Esophagus (tissue), 2 donors: ENCODE measurements at regions not wholly inside any gene's neighbourhood (a gene's known extent, or its start where the extent isn't known, plus 50 kb on each side); places are given as distances from the start of the nearest gene placed in this dataset.
"Not testable (repeated sequence)": the region's sequence is repeated elsewhere in the genome, so short reads cannot be mapped to it uniquely, and the experiment has no call there.

Experiments
- H3K27ac ChIP-seq, 2 donors: one replicate each; pipeline ENCODE4 v1.5.1; 2013; ENCODE audit warnings: low read depth in 2 of 2, mild to moderate bottlenecking in 2 of 2, inconsistent platforms in 1 of 2, low read length in 1 of 2, moderate library complexity in 1 of 2
- H3K27me3 ChIP-seq, 2 donors: one replicate each; pipeline ENCODE4 v1.6.1; 2013; ENCODE audit warnings: low read length in 2 of 2, control low read depth in 1 of 2, mild to moderate bottlenecking in 1 of 2; ENCODE audit not compliant: insufficient read depth in 2 of 2, control insufficient read depth in 1 of 2
- H3K36me3 ChIP-seq, 2 donors: one replicate each; pipeline ENCODE4 v1.6.1; 2013; ENCODE audit warnings: low read length in 1 of 2; ENCODE audit not compliant: control insufficient read depth in 2 of 2, insufficient read depth in 2 of 2
- H3K4me1 ChIP-seq, 2 donors: one replicate each; pipeline ENCODE4 v1.6.1; 2013; ENCODE audit warnings: low read length in 1 of 2; ENCODE audit not compliant: control insufficient read depth in 2 of 2, insufficient read depth in 2 of 2
- H3K4me3 ChIP-seq, 2 donors: one replicate each; pipeline ENCODE4 v1.5.1; 2013; ENCODE audit warnings: low read length in 2 of 2, mild to moderate bottlenecking in 2 of 2, low read depth in 1 of 2, moderate library complexity in 1 of 2
- H3K9me3 ChIP-seq, 2 donors: one replicate each; pipeline ENCODE4 v1.6.1; 2013; ENCODE audit warnings: mild to moderate bottlenecking in 2 of 2, low read depth in 1 of 2, low read length in 1 of 2, moderate library complexity in 1 of 2; ENCODE audit not compliant: control insufficient read depth in 2 of 2, insufficient read depth in 1 of 2
- WGBS, 2 donors: extraction: QIAGEN DNeasy Blood & Tissue Kit; methylation state at CpG; one replicate each; pipeline ENCODE4 v1.1.7; 2013; 5-methylcytosine and 5-hydroxymethylcytosine counted together
- donor health status: healthy with polysubstance abuse.
- donor health status: Bipolar disorder and iron deficiency.

GRCh38 chr1:101365186-101365585 lies 128.4 kb downstream of the S1PR1 start:
- WGBS, 2 donors, result 62 to 69% methylated on average over 3 of the region's 3 CpGs
- Histone ChIP-seq H3K4me3 (no peak overlapping the region), H3K9me3 (no peaks in the 10 kb centered on the region), H3K27me3 (no peaks in the 10 kb centered on the region), H3K4me1 (no peaks in the 10 kb centered on the region), H3K36me3 (no peaks in the 10 kb centered on the region), H3K27ac (no peak overlapping the region)

- no peak overlapping the region for H3K27ac ChIP-seq
- H3K36me3 ChIP-seq, result no peaks in the 10 kb centered on the region
- H3K4me3 ChIP-seq, result no peak overlapping the region
- no peaks in the 10 kb centered on the region for H3K9me3 ChIP-seq
- no peaks in the 10 kb centered on the region for H3K4me1 ChIP-seq
- 70 to 75% methylated on average over 2 of the region's 2 CpGs for WGBS, 2 donors
- H3K27me3 ChIP-seq, result no peaks in the 10 kb centered on the region
These were observed 129.1 kb downstream of the S1PR1 start for GRCh38 chr1:101365878-101366277.

GRCh38 chr1:101366513-101367215 lies 129.8 kb downstream of the S1PR1 start:
- Histone ChIP-seq H3K4me3 (no peak overlapping the region), H3K36me3 (no peaks in the 10 kb centered on the region), H3K9me3 (no peaks in the 10 kb centered on the region), H3K27me3 (no peaks in the 10 kb centered on the region), H3K4me1 (no peaks in the 10 kb centered on the region), H3K27ac (peak overlapping the region in 1 of 2 donors; percentile 28)

GRCh38 chr1:101367630-101368029 lies 130.8 kb downstream of the S1PR1 start:
- Histone ChIP-seq H3K4me3 (no peak overlapping the region), H3K36me3 (no peaks in the 10 kb centered on the region), H3K4me1 (no peaks in the 10 kb centered on the region), H3K27me3 (no peaks in the 10 kb centered on the region), H3K9me3 (no peaks in the 10 kb centered on the region), H3K27ac (no peak overlapping the region)
- WGBS, 2 donors, result 58 to 68% methylated on average over 5 of the region's 5 CpGs

GRCh38 chr1:101370488-101370887 lies 133.7 kb downstream of the S1PR1 start:
- H3K27ac ChIP-seq, result no peak overlapping the region
- no peaks in the 10 kb centered on the region for H3K36me3 ChIP-seq
- H3K27me3 ChIP-seq, result no peaks in the 10 kb centered on the region
- no peaks in the 10 kb centered on the region for H3K4me1 ChIP-seq
- WGBS, 2 donors, result 73 to 77% methylated on average over 3 of the region's 3 CpGs
- H3K4me3 ChIP-seq, result no peak overlapping the region
- no peaks in the 10 kb centered on the region for H3K9me3 ChIP-seq

- Histone ChIP-seq H3K4me1 (no peaks in the 10 kb centered on the region), H3K36me3 (no peaks in the 10 kb centered on the region)
These were observed 134.4 kb downstream of the S1PR1 start for GRCh38 chr1:101371259-101371658.

GRCh38 chr1:101373570-101373969 lies 136.8 kb downstream of the S1PR1 start:
- Histone ChIP-seq H3K27ac (no peak overlapping the region), H3K27me3 (no peaks in the 10 kb centered on the region), H3K36me3 (no peaks in the 10 kb centered on the region), H3K9me3 (no peaks in the 10 kb centered on the region), H3K4me3 (no peak overlapping the region), H3K4me1 (no peaks in the 10 kb centered on the region)

More at GRCh38 chr1:101371259-101371658, 134.4 kb downstream of the S1PR1 start:
- Histone ChIP-seq H3K27ac (no peak overlapping the region), H3K27me3 (no peaks in the 10 kb centered on the region), H3K4me3 (no peak overlapping the region), H3K9me3 (no peaks in the 10 kb centered on the region)

- not testable (repeated sequence) for H3K27me3 ChIP-seq, H3K27ac ChIP-seq, H3K4me1 ChIP-seq, H3K4me3 ChIP-seq, H3K36me3 ChIP-seq, H3K9me3 ChIP-seq
- WGBS, 2 donors, result 43% methylated on average over 3 of the region's 3 CpGs
These were observed 138.6 kb downstream of the S1PR1 start for GRCh38 chr1:101375448-101375847.

- no peaks in the 10 kb centered on the region for H3K36me3 ChIP-seq
- no peaks in the 10 kb centered on the region for H3K9me3 ChIP-seq
- no peaks in the 10 kb centered on the region for H3K27me3 ChIP-seq
- no peaks in the 10 kb centered on the region for H3K4me1 ChIP-seq
- no peak overlapping the region for H3K4me3 ChIP-seq
- 54 to 60% methylated on average over 8 of the region's 8 CpGs for WGBS, 2 donors
- H3K27ac ChIP-seq, result no peak overlapping the region
These were observed 139.6 kb downstream of the S1PR1 start for GRCh38 chr1:101376121-101377083.
